SKM-1 treated with dmso at 0.1 percent for 144 hours (cell line): ENCODE measurements at regions not wholly inside any gene's neighbourhood (a gene's known extent, or its start where the extent isn't known, plus 50 kb on each side); places are given as distances from the start of the nearest gene placed in this dataset.
"Not testable (repeated sequence)": the region's sequence is repeated elsewhere in the genome, so short reads cannot be mapped to it uniquely, and the experiment has no call there.

Experiments
- DNase-seq: peaks from one replicate; lab custom pipeline; 2025; ENCODE audit not compliant: unreplicated experiment; lab: John Stamatoyannopoulos, UW

DNA sequence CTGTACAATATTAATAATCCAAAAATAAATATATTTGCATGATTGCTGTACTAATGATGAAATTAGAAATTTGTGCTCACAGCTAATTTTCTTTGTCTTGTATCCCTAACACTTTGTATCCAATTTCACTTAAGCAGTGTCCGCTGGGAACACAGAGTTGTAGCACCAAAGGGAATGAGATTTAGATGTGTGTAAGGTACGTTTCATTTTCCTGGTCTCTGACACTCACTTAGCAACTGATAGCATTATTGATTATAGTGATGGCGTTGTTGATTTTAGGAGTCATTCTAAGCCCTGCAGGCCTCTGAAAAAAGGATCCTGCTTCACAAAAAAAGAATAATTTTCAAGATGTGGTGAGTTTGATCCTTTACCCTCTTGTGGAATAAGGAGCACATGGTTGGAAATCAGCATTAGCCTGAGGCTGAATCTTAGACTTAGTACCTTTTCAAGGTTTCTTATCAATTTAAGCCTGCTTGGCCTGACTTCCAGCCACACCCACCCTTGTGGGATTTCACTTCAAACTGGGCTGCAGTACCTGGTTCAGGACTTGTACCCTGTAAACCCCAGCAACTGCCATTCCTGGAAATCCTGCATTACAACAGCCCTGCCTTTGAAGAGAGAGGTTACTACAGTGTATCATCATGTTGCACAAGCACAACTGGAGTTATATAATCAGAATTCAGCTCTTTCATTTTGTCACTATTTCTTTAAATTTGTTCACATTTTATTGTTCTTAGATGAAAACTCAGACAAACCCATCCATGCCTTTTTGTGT, 116.2 kb downstream of the RND3 start:
- no peak for DNase-seq

GRCh38 chr2:150370561-150370960, 116.9 kb downstream of the RND3 start:
- DNase-seq = no peak

GRCh38 chr2:150369862-150370261, 117.6 kb downstream of the RND3 start:
- DNase-seq = no peak

DNA sequence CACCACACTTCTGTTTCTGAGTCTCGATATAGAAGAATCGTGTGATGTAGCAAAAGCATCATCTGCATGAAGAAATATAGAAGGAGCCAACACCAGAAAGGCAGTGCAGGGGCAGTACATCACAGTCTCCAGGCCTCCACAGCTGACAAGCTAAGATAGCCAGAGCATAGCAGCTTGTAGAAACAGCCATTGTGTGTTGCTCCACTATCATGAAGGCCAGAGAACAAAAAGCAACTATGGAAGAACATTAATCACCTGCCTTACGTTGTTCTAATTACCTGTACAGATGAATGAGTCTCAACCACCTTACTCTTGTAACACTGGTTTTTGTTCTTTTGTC, 129.0 kb downstream of the RND3 start:
- DNase-seq = no peak

GRCh38 chr2:150357770-150358467, 129.5 kb downstream of the RND3 start:
- no peak for DNase-seq

- no peak for DNase-seq
Measured at GRCh38 chr2:150355440-150355839, 132.0 kb downstream of the RND3 start.

DNA sequence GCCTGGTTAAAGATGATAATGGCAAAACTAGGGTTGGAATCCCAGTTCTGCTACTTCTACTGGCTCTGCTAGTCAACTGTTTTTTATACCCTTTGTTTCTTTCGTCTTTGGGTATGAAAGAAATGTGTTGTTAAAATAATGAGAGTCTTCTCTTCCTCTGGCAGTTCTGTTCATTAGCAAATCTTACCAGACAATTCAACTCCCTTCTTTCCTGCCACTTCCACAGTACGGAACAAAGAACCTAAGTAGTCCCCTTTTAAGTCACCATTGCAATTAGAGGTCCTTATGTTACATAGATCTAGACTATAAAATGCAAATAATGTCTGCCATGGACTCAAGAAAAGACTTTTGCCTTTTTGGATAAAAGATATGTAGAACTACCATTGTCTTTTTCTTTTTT, 134.1 kb downstream of the RND3 start:
- DNase-seq = no peak

DNA sequence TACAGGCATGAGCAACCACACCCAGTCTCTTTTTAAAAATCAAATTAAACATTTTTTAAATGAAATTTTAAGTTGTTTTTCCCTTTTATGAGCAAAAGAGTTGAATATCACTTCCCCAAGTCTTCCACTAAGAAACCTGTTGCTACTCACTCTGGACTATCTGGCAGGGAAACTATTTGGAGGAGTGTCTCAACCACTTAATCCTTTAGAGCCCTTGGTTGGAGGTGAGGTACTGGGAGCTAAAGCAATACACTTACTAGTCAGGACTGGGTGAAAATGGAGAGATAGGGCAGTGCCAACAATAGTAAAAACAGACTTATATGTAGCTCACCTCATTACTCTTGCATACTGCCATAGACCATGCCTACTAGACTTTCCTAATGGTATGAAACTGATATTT, 135.5 kb downstream of the RND3 start:
- DNase-seq = no peak

DNA sequence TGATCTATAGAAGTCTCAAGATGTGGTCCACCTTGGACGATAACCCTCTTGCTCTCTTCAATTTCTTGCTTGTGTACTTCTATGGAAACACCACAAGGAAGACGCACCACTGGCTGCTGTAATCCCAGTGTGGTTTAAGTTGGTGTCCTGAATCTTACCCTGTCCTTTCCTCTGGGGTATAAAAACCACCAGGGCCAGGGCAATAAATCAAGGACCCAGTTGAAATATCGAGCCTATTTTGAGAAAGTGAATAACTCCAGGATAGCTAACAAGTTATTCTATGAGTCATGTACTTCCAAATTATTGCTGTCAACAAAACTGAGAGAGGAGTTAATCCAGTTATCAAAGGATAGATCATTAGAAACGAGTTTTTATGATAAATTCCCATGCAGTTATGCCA, 137.0 kb downstream of the RND3 start:
- DNase-seq = no peak

- DNase-seq = no peak
Measured at GRCh38 chr2:150346806-150347205, 140.7 kb downstream of the RND3 start.

GRCh38 chr2:150341982-150342680, 145.3 kb downstream of the RND3 start:
- no peak for DNase-seq

- DNase-seq = no peak
Measured at GRCh38 chr2:150339951-150340350, 147.5 kb downstream of the RND3 start.

DNA sequence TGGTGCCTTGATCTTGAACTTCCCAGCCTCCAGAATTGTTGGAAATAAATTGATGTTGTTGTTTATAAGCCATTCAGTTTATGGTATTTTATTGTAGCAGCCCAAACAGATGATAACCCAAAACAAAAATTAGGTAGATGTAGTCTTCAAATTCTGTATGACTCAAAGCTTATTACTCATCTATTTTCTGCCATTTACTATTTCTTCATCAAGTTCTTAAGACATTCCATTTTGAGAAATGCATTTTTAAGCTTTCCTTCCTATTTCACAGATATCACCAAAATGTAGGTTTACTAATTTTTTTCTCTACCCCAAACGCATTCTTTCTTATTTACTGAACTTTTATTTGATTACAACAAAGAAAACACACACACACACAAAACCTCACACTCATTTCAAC, 148.2 kb downstream of the RND3 start:
- no peak for DNase-seq

- DNase-seq = no peak
Measured at GRCh38 chr2:150335596-150335995, 151.9 kb downstream of the RND3 start.

GRCh38 chr2:150332383-150332782, 155.1 kb downstream of the RND3 start:
- no peak for DNase-seq

GRCh38 chr2:150327564-150328489, 159.6 kb downstream of the RND3 start:
- no peak for DNase-seq

GRCh38 chr2:150325656-150326314, 161.7 kb downstream of the RND3 start:
- no peak for DNase-seq

- DNase-seq = not testable (repeated sequence)
Measured at GRCh38 chr2:150323071-150323470, 164.4 kb downstream of the RND3 start.

- DNase-seq = no peak
Measured at GRCh38 chr2:150320608-150321007, 166.9 kb downstream of the RND3 start.
